Activated CD8-positive, alpha-beta memory T cell treated with anti-CD3 and anti-CD28 coated beads, Interleukin-2, amount 50 U/mL, for 1 hour (primary cell): ENCODE measurements at regions not wholly inside any gene's neighbourhood (a gene's known extent, or its start where the extent isn't known, plus 50 kb on each side); places are given as distances from the start of the nearest gene placed in this dataset.
A peak's percentile ranks its signal among the peaks of the same experiment; 100 is the strongest.

ENCODE experiments used
- DNase-seq: peaks from one replicate; pipeline ENCODE4 v3.0.0-alpha.2; 2020; ENCODE audit errors: extremely low read depth

DNA sequence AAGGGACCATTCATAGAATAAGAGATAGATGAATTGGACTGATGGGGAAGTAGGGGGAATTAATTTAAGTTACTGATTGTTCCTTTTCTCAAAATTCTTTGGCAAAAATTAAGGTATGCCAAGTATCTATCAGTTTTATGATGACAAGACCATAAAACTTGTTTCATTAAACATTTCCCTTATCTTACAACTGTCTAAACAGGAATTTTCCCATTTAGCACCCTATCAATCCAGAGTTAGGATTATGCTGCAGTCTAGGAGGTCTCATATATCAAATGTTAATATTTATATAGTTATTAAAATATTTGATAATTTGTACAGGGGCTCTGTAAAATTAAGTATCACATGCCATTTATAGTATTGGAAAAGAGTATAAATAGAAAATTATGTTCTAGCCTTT lies 51.5 kb upstream of the ARID1B start:
- no peak for DNase-seq

- no peak for DNase-seq
Measured at GRCh38 chr6:156720691-156721685, 56.2 kb upstream of the ARID1B start.

GRCh38 chr6:156719720-156720563 lies 57.2 kb upstream of the ARID1B start:
- DNase-seq: peak; percentile 26

DNA sequence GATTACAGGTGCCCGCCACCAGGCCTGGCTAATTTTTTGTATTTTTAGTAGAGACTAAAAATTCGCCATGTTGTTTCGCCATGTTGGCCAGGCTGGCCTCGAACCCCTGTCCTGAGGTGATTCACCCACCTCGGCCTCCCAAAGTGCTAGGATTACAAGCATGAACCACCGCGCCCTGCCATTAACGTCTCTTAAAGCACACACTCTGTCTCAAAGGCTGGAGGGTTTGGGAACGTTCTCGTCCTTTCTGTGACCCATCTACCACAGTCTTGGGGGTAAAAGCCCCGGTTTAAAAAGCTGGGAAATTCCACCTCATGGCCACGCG lies 57.8 kb upstream of the ARID1B start:
- DNase-seq: no peak

GRCh38 chr6:156718647-156719394 lies 58.4 kb upstream of the ARID1B start:
- DNase-seq: no peak

- no peak for DNase-seq
Measured at GRCh38 chr6:156717542-156717941, 59.6 kb upstream of the ARID1B start.

- no peak for DNase-seq
Measured at GRCh38 chr6:156715839-156716238, 61.3 kb upstream of the ARID1B start.

GRCh38 chr6:156713548-156713947 lies 63.6 kb upstream of the ARID1B start:
- no peak for DNase-seq

DNA sequence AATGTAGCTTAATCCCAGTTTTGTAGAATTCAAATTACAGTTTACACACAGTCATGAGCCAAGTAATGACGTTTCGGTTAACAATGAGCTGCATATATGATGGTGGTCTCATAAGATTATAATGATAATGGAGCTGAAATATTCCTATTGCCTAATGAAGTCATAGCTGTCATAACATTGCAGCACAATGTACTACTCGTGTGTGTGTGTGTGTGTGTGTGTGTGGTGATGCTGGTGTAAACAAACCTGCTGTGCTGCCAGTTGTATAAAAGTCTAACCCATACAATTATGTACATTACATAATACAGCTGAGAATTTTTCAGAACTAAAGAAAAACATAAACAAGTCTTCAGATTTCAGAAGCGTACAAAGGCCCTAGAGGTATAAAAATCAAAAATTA lies 66.7 kb upstream of the ARID1B start:
- DNase-seq: no peak

GRCh38 chr6:156707818-156708217 lies 69.4 kb upstream of the ARID1B start:
- DNase-seq: no peak

- DNase-seq: no peak
Measured at GRCh38 chr6:156703719-156704118, 73.5 kb upstream of the ARID1B start.

GRCh38 chr6:156701966-156702365 lies 75.2 kb upstream of the ARID1B start:
- no peak for DNase-seq

GRCh38 chr6:156700440-156701057 lies 76.6 kb upstream of the ARID1B start:
- DNase-seq: no peak

- no peak for DNase-seq
Measured at GRCh38 chr6:156699935-156700334, 77.2 kb upstream of the ARID1B start.

GRCh38 chr6:156699017-156699421 lies 78.2 kb upstream of the ARID1B start:
- DNase-seq: no peak

DNA sequence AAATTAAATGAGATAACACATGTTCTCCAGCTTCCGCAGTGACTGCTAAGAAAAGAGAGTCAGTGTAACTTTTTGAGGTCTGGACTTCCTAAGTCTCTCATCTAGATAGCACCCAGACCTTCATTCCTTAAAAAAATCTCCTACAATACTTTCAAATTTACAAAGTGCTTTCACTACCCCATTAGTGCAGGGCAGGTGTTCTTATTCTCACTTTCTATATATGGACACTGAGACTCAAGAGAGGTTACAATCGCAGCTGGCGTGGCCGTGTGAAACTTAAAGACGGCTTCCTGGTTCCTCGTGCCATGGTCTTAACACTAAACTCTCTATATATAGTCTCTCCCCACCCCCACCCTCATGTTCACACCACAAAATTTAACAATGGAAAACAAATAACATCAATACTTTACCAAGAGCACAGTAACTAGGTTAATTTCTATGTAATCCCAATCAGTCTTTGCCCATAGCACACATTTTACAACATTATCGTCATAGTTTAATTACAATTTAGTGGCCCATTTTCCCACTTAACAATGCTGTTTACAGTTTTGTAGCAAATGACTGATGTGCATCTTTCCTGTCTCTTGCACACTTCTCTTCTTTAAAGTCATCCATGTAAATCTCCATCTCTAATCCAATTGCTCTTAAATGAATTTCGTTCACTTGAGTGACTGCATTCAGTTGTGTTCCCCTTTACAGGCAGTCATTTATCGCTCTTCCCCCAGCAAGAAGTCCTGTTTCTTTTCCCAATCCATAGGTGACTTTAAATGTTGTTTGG lies 78.8 kb upstream of the ARID1B start:
- DNase-seq: no peak

DNA sequence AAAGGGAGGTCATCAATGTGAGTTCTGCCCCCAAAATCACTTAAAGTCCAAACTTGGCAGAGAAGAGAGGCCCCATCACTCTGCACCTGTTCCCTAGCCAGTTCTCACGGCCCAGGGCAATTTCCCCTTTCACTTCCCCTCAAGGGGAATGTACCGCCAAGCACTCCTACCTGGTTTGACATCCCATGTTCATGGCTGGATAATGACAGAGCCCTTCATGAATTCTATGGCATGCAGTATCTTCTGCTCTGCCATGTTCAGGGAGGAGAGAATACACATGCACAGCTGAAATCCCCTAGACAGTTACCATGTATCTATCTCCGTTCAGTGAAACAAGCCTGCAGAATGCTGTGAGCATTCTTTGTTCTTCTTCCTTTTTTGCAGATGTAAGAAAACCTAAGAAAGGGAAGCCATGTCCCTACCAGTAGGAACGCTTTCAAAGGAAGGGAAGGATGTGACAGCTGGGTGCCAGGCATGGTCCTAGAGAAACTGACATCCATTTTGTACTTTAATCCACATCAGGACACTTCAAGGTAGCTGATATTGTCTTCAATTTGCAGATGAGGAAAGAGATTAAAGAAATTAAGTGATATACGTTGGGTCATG lies 79.8 kb upstream of the ARID1B start:
- DNase-seq: no peak

DNA sequence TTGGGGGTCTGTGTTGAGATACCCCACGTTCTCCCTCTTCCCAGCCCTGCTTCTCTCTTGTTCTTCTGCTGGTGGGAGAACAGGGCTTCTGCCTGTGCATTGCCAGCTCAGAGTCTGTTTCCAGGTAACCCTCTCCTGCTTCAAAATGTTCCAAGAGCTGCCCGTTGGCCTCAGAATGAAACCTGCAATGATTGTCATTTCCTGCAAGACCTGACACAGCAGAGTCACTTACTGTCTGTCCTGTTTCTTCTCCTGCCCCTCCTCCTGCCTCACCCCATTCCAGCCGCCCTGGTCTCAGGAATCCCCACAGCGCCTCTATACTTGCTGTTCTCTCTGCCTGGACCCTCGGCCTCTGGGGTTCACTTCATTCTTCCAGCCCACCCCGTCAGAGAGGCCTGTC lies 81.4 kb upstream of the ARID1B start:
- no peak for DNase-seq

GRCh38 chr6:156694679-156695078 lies 82.5 kb upstream of the ARID1B start:
- no peak for DNase-seq

DNA sequence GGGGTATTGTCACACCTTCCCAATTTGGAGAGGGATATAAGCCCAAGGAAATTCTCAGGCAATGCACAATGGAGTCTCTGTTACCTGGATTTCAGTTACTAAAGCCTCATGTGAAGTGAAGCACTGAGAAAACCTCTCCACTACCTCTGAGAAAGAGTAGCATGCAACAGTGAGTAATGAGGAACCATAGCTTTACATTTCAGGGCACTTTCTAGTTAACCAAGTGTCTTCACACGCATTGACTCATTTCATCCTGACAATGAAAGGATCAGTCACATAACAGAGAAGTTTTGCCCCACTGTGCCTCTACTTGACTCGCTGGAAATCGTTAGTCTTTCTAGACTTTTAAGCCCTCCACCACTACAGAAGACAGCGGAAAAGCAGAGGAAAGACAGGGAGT lies 86.2 kb upstream of the ARID1B start:
- no peak for DNase-seq
